ENCODE measurements at regions not wholly inside any gene's neighbourhood (a gene's known extent, or its start where the extent isn't known, plus 50 kb on each side); places are given as distances from the start of the nearest gene placed in this dataset.
A peak's percentile ranks its signal among the peaks of the same experiment; 100 is the strongest.

DNA sequence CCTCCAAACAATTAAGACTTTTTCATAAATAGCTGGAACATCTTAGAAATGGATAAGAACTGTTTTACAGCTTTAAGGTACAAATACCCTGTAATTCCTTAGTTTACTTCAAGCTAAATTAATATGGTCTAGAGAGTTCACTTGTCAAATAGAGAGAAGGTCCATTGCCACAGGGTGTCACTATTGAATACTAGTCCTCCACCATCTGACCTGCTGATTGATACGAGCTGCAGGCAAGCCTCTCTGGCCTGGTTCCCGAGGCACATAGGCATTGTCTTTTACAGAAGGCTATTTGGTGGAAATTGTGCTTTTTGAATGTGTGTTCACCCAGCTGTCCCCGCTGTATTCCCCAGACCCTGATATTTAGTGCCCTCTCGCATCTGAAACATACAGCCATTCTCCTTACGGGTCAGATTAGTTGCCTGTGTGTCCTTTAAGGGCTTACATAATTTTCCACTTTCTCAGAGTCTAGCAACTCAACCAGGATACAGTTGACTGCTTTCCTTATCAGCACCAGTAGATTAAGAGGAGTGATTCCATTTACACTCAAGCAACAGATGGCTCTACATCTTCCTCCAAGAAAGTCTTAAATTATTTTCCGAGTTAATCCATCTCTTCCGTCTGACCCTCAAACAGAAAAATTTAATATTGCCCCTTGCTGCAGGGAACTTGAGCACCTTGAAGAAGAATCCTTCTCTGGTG is 788.8 kb upstream of the FAT3 start:
- TF ChIP-seq CTCF (IDR thresholded peaks at IDR 0.05) (peak in 2 of 7 experiments; percentile 4 to 6), POLR2A (IDR thresholded peaks at IDR 0.05) (no peak)

Data from body of pancreas (tissue), 4 donors.